K562 (cell line): ENCODE measurements at regions not wholly inside any gene's neighbourhood (a gene's known extent, or its start where the extent isn't known, plus 50 kb on each side); places are given as distances from the start of the nearest gene placed in this dataset.

Experiments used
- CREB1 ChIP-seq, 2 experiments: sonication (generic) in 1 of 2; formaldehyde crosslinking in 1 of 2; IDR thresholded peaks; 2 replicates each; pipeline versions ENCODE4 v1.6.1 to v1.8.0; 2012 to 2022; ENCODE audit warnings: inconsistent platforms in 1 of 2, mild to moderate bottlenecking in 1 of 2, missing genetic modification reagents in 1 of 2, moderate library complexity in 1 of 2
- GTF2B ChIP-seq: IDR thresholded peaks from 2 replicates; pipeline ENCODE4 v1.6.1; 2011; ENCODE audit not compliant: insufficient read length; ENCODE audit errors: extremely low read depth
- RFX5 ChIP-seq: IDR thresholded peaks from 2 replicates; pipeline ENCODE4 v1.6.1; 2011; ENCODE audit warnings: low read depth, mild to moderate bottlenecking, improper control_type of control experiment, low read length
- RREB1 ChIP-seq: fragments of 250-450 bp; sonication (Bioruptor Pico); IDR thresholded peaks from 2 replicates; pipeline ENCODE4 v1.4.0; 2020
- TAF15 ChIP-seq: fragments of 200-400 bp; formaldehyde crosslinking; IDR thresholded peaks from 2 replicates; pipeline ENCODE4 v1.6.1; 2017; ENCODE audit warnings: mild to moderate bottlenecking, low read depth, low read length, moderate library complexity
- THRB ChIP-seq: fragments of 450-650 bp; formaldehyde crosslinking; conservative IDR thresholded peaks from 2 replicates; pipeline ENCODE4 v1.4.0; 2022; ENCODE audit warnings: mild to moderate bottlenecking, missing genetic modification characterization
- ZNF175 ChIP-seq: fragments of 200-800 bp; sonication (Bioruptor generic); IDR thresholded peaks from 2 replicates; pipeline ENCODE4 v1.6.1; 2016; ENCODE audit warnings: low read depth, mild to moderate bottlenecking, missing genetic modification characterization, missing compliant biosample characterization
- ZNF280A ChIP-seq: fragments of 450-650 bp; IDR thresholded peaks from 2 replicates; pipeline ENCODE4 v1.6.1; 2018; ENCODE audit warnings: mild to moderate bottlenecking, low read depth; ENCODE audit not compliant: partially characterized antibody

GRCh38 chr2:147420947-147421675 is 423.7 kb upstream of the ACVR2A start (continued):
- TF ChIP-seq GTF2B (no peak), ZNF175 (CRISPR knock-in tag) (no peak), TAF15 (no peak), CREB1 (IDR thresholded peaks at IDR 0.05) (no peak), CREB1 (CRISPR knock-in tag; IDR thresholded peaks at IDR 0.05) (no peak), ZNF280A (no peak), RREB1 (no peak), THRB (CRISPR knock-in tag) (no peak), RFX5 (no peak)
